ENCODE measurements at regions not wholly inside any gene's neighbourhood (a gene's known extent, or its start where the extent isn't known, plus 50 kb on each side); places are given as distances from the start of the nearest gene placed in this dataset.

- no peak overlapping the region for H3K27ac ChIP-seq (ENCODE audit: insufficient read depth, low read depth, low read length, poor library complexity, severe bottlenecking)
- whole genome bisulfite sequencing, 2 experiments: 87 to 91% methylated on average over 2 of the region's 2 CpGs
Measured at GRCh38 chr7:97495487-97495886, 236.4 kb upstream of the TAC1 start.

GRCh38 chr7:97499204-97499603, 232.7 kb upstream of the TAC1 start:
- H3K4me3 ChIP-seq (ENCODE audit: insufficient read depth, low read depth, low read length): no peak overlapping the region
- no peak overlapping the region for H3K27ac ChIP-seq (ENCODE audit: insufficient read depth, low read depth, low read length, poor library complexity, severe bottlenecking)
- no peaks in the 10 kb centered on the region for H3K27me3 ChIP-seq (ENCODE audit: control insufficient read depth, insufficient read depth, low read length, poor library complexity, severe bottlenecking)
- no peaks in the 10 kb centered on the region for H3K36me3 ChIP-seq (ENCODE audit: control insufficient read depth, insufficient read depth, low read length)
- 61 to 72% methylated on average over 1 of the region's 1 CpG for WGBS, 2 experiments
- no peaks in the 10 kb centered on the region for H3K9me3 ChIP-seq (ENCODE audit: control insufficient read depth, low read length)
- no peaks in the 10 kb centered on the region for H3K4me1 ChIP-seq (ENCODE audit: control insufficient read depth, insufficient read depth, low read length)

More at GRCh38 chr7:97495487-97495886, 236.4 kb upstream of the TAC1 start:
- Histone ChIP-seq H3K9me3 (ENCODE audit: control insufficient read depth, low read length) (no peaks in the 10 kb centered on the region), H3K36me3 (ENCODE audit: control insufficient read depth, insufficient read depth, low read length) (no peaks in the 10 kb centered on the region), H3K4me1 (ENCODE audit: control insufficient read depth, insufficient read depth, low read length) (no peaks in the 10 kb centered on the region), H3K4me3 (ENCODE audit: insufficient read depth, low read depth, low read length) (no peak overlapping the region), H3K27me3 (ENCODE audit: control insufficient read depth, insufficient read depth, low read length, poor library complexity, severe bottlenecking) (no peaks in the 10 kb centered on the region)

GRCh38 chr7:97503367-97504094, 228.4 kb upstream of the TAC1 start:
- no peak overlapping the region for H3K27ac ChIP-seq (ENCODE audit: insufficient read depth, low read depth, low read length, poor library complexity, severe bottlenecking)
- WGBS, 2 experiments: 92 to 97% methylated on average over 9 of the region's 10 CpGs
- H3K9me3 ChIP-seq (ENCODE audit: control insufficient read depth, low read length): no peaks in the 10 kb centered on the region
- no peaks in the 10 kb centered on the region for H3K4me1 ChIP-seq (ENCODE audit: control insufficient read depth, insufficient read depth, low read length)
- no peaks in the 10 kb centered on the region for H3K36me3 ChIP-seq (ENCODE audit: control insufficient read depth, insufficient read depth, low read length)
- H3K4me3 ChIP-seq (ENCODE audit: insufficient read depth, low read depth, low read length): no peak overlapping the region
- H3K27me3 ChIP-seq (ENCODE audit: control insufficient read depth, insufficient read depth, low read length, poor library complexity, severe bottlenecking): no peaks in the 10 kb centered on the region

GRCh38 chr7:97506728-97507127, 225.2 kb upstream of the TAC1 start:
- Histone ChIP-seq H3K36me3 (ENCODE audit: control insufficient read depth, insufficient read depth, low read length) (no peaks in the 10 kb centered on the region), H3K4me3 (ENCODE audit: insufficient read depth, low read depth, low read length) (no peak overlapping the region), H3K9me3 (ENCODE audit: control insufficient read depth, low read length) (no peaks in the 10 kb centered on the region), H3K27me3 (ENCODE audit: control insufficient read depth, insufficient read depth, low read length, poor library complexity, severe bottlenecking) (no peaks in the 10 kb centered on the region), H3K4me1 (ENCODE audit: control insufficient read depth, insufficient read depth, low read length) (no peaks in the 10 kb centered on the region), H3K27ac (ENCODE audit: insufficient read depth, low read depth, low read length, poor library complexity, severe bottlenecking) (no peak overlapping the region)
- 59 to 93% methylated on average over 2 to 3 of the region's 3 CpGs for WGBS, 2 experiments

- 91 to 93% methylated on average over 2 to 3 of the region's 3 CpGs for WGBS, 2 experiments
- no peaks in the 10 kb centered on the region for H3K27me3 ChIP-seq (ENCODE audit: control insufficient read depth, insufficient read depth, low read length, poor library complexity, severe bottlenecking)
Measured at GRCh38 chr7:97512441-97513207, 219.3 kb upstream of the TAC1 start.

GRCh38 chr7:97513326-97513725, 218.6 kb upstream of the TAC1 start:
- no peak overlapping the region for H3K27ac ChIP-seq (ENCODE audit: insufficient read depth, low read depth, low read length, poor library complexity, severe bottlenecking)
- no peak overlapping the region for H3K4me3 ChIP-seq (ENCODE audit: insufficient read depth, low read depth, low read length)
- no peaks in the 10 kb centered on the region for H3K36me3 ChIP-seq (ENCODE audit: control insufficient read depth, insufficient read depth, low read length)
- no peaks in the 10 kb centered on the region for H3K9me3 ChIP-seq (ENCODE audit: control insufficient read depth, low read length)
- H3K27me3 ChIP-seq (ENCODE audit: control insufficient read depth, insufficient read depth, low read length, poor library complexity, severe bottlenecking): no peaks in the 10 kb centered on the region
- H3K4me1 ChIP-seq (ENCODE audit: control insufficient read depth, insufficient read depth, low read length): no peaks in the 10 kb centered on the region

More at GRCh38 chr7:97512441-97513207, 219.3 kb upstream of the TAC1 start:
- Histone ChIP-seq H3K4me1 (ENCODE audit: control insufficient read depth, insufficient read depth, low read length) (no peaks in the 10 kb centered on the region), H3K4me3 (ENCODE audit: insufficient read depth, low read depth, low read length) (no peak overlapping the region), H3K36me3 (ENCODE audit: control insufficient read depth, insufficient read depth, low read length) (no peaks in the 10 kb centered on the region), H3K9me3 (ENCODE audit: control insufficient read depth, low read length) (no peaks in the 10 kb centered on the region), H3K27ac (ENCODE audit: insufficient read depth, low read depth, low read length, poor library complexity, severe bottlenecking) (no peak overlapping the region)

GRCh38 chr7:97541188-97541587, 190.7 kb upstream of the TAC1 start:
- no peak overlapping the region for H3K27ac ChIP-seq (ENCODE audit: insufficient read depth, low read depth, low read length, poor library complexity, severe bottlenecking)
- no peak overlapping the region for H3K4me3 ChIP-seq (ENCODE audit: insufficient read depth, low read depth, low read length)
- H3K36me3 ChIP-seq (ENCODE audit: control insufficient read depth, insufficient read depth, low read length): no peaks in the 10 kb centered on the region
- no peaks in the 10 kb centered on the region for H3K4me1 ChIP-seq (ENCODE audit: control insufficient read depth, insufficient read depth, low read length)
- no peaks in the 10 kb centered on the region for H3K27me3 ChIP-seq (ENCODE audit: control insufficient read depth, insufficient read depth, low read length, poor library complexity, severe bottlenecking)
- WGBS, 2 experiments: 94 to 97% methylated on average over 14 of the region's 14 CpGs
- no peaks in the 10 kb centered on the region for H3K9me3 ChIP-seq (ENCODE audit: control insufficient read depth, low read length)

- 73 to 77% methylated on average over 8 of the region's 8 CpGs for WGBS, 2 experiments
- H3K36me3 ChIP-seq (ENCODE audit: control insufficient read depth, insufficient read depth, low read length): no peaks in the 10 kb centered on the region
- H3K27ac ChIP-seq (ENCODE audit: insufficient read depth, low read depth, low read length, poor library complexity, severe bottlenecking): no peak overlapping the region
- no peaks in the 10 kb centered on the region for H3K9me3 ChIP-seq (ENCODE audit: control insufficient read depth, low read length)
- H3K4me1 ChIP-seq (ENCODE audit: control insufficient read depth, insufficient read depth, low read length): no peaks in the 10 kb centered on the region
- no peaks in the 10 kb centered on the region for H3K27me3 ChIP-seq (ENCODE audit: control insufficient read depth, insufficient read depth, low read length, poor library complexity, severe bottlenecking)
- H3K4me3 ChIP-seq (ENCODE audit: insufficient read depth, low read depth, low read length): no peak overlapping the region
Measured at GRCh38 chr7:97555857-97556421, 175.9 kb upstream of the TAC1 start.

- Histone ChIP-seq H3K27me3 (ENCODE audit: control insufficient read depth, insufficient read depth, low read length, poor library complexity, severe bottlenecking) (no peaks in the 10 kb centered on the region), H3K9me3 (ENCODE audit: control insufficient read depth, low read length) (no peaks in the 10 kb centered on the region), H3K27ac (ENCODE audit: insufficient read depth, low read depth, low read length, poor library complexity, severe bottlenecking) (no peak overlapping the region), H3K4me1 (ENCODE audit: control insufficient read depth, insufficient read depth, low read length) (no peaks in the 10 kb centered on the region), H3K36me3 (ENCODE audit: control insufficient read depth, insufficient read depth, low read length) (no peaks in the 10 kb centered on the region), H3K4me3 (ENCODE audit: insufficient read depth, low read depth, low read length) (no peak overlapping the region)
- WGBS, 2 experiments: 95% methylated on average over 4 of the region's 4 CpGs
Measured at GRCh38 chr7:97565665-97566064, 166.2 kb upstream of the TAC1 start.

- Histone ChIP-seq H3K27ac (ENCODE audit: insufficient read depth, low read depth, low read length, poor library complexity, severe bottlenecking) (no peak overlapping the region), H3K27me3 (ENCODE audit: control insufficient read depth, insufficient read depth, low read length, poor library complexity, severe bottlenecking) (no peaks in the 10 kb centered on the region), H3K4me1 (ENCODE audit: control insufficient read depth, insufficient read depth, low read length) (peaks cover 7% of the 10 kb centered on the region), H3K36me3 (ENCODE audit: control insufficient read depth, insufficient read depth, low read length) (no peaks in the 10 kb centered on the region), H3K4me3 (ENCODE audit: insufficient read depth, low read depth, low read length) (no peak overlapping the region), H3K9me3 (ENCODE audit: control insufficient read depth, low read length) (no peaks in the 10 kb centered on the region)
- 80 to 89% methylated on average over 1 to 2 of the region's 2 CpGs for WGBS, 2 experiments
Measured at GRCh38 chr7:97573065-97573464, 158.8 kb upstream of the TAC1 start.
